Rectal smooth muscle tissue (tissue), 1 donor: ENCODE measurements at regions not wholly inside any gene's neighbourhood (a gene's known extent, or its start where the extent isn't known, plus 50 kb on each side); places are given as distances from the start of the nearest gene placed in this dataset.
"Not testable (repeated sequence)": the region's sequence is repeated elsewhere in the genome, so short reads cannot be mapped to it uniquely, and the experiment has no call there.

Source experiments
- H3K27ac ChIP-seq: one replicate; pipeline ENCODE4 v1.7.0; 2013; ENCODE audit warnings: low read depth, low read length, inconsistent platforms
- H3K27me3 ChIP-seq: one replicate; pipeline ENCODE4 v1.7.0; 2013; ENCODE audit warnings: low read length; ENCODE audit not compliant: control insufficient read depth, insufficient read depth
- H3K36me3 ChIP-seq: one replicate; pipeline ENCODE4 v1.7.0; 2013; ENCODE audit warnings: low read length; ENCODE audit not compliant: control insufficient read depth, insufficient read depth
- H3K4me1 ChIP-seq: one replicate; pipeline ENCODE4 v1.7.0; 2013; ENCODE audit warnings: low read length; ENCODE audit not compliant: control insufficient read depth, insufficient read depth
- H3K4me3 ChIP-seq: one replicate; pipeline ENCODE4 v1.7.0; 2013; ENCODE audit warnings: low read length
- H3K9ac ChIP-seq: one replicate; pipeline ENCODE4 v1.7.0; 2013; ENCODE audit warnings: low read length

- Histone ChIP-seq H3K4me3 (no peak overlapping the region), H3K9ac (no peak overlapping the region), H3K4me1 (no peaks in the 10 kb centered on the region), H3K27me3 (no peaks in the 10 kb centered on the region), H3K36me3 (no peaks in the 10 kb centered on the region), H3K27ac (no peak overlapping the region)
Observed at GRCh38 chr7:68821846-68822245, 776.4 kb upstream of the AUTS2 start.

- Histone ChIP-seq H3K4me3 (no peak overlapping the region), H3K4me1 (no peaks in the 10 kb centered on the region), H3K36me3 (no peaks in the 10 kb centered on the region), H3K27ac (no peak overlapping the region), H3K27me3 (no peaks in the 10 kb centered on the region), H3K9ac (no peak overlapping the region)
Observed at GRCh38 chr7:68823996-68824780, 774.1 kb upstream of the AUTS2 start.

GRCh38 chr7:68828575-68828974 lies 769.7 kb upstream of the AUTS2 start:
- H3K4me1 ChIP-seq: no peaks in the 10 kb centered on the region
- H3K27me3 ChIP-seq: no peaks in the 10 kb centered on the region
- H3K9ac ChIP-seq: no peak overlapping the region
- no peak overlapping the region for H3K27ac ChIP-seq
- no peak overlapping the region for H3K4me3 ChIP-seq
- no peaks in the 10 kb centered on the region for H3K36me3 ChIP-seq

- Histone ChIP-seq H3K36me3 (no peaks in the 10 kb centered on the region), H3K27me3 (no peaks in the 10 kb centered on the region)
Observed at GRCh38 chr7:68833422-68833821, 764.9 kb upstream of the AUTS2 start.

GRCh38 chr7:68839014-68839413 lies 759.3 kb upstream of the AUTS2 start:
- Histone ChIP-seq H3K4me1 (peaks cover 7% of the 10 kb centered on the region), H3K27ac (no peak overlapping the region), H3K36me3 (no peaks in the 10 kb centered on the region), H3K27me3 (no peaks in the 10 kb centered on the region), H3K4me3 (no peak overlapping the region), H3K9ac (no peak overlapping the region)

More at GRCh38 chr7:68833422-68833821, 764.9 kb upstream of the AUTS2 start:
- H3K9ac ChIP-seq: no peak overlapping the region
- H3K27ac ChIP-seq: no peak overlapping the region
- no peaks in the 10 kb centered on the region for H3K4me1 ChIP-seq
- no peak overlapping the region for H3K4me3 ChIP-seq

GRCh38 chr7:68840991-68841390 lies 757.3 kb upstream of the AUTS2 start:
- Histone ChIP-seq H3K4me1 (peaks cover 7% of the 10 kb centered on the region), H3K27me3 (no peaks in the 10 kb centered on the region), H3K4me3 (no peak overlapping the region), H3K9ac (no peak overlapping the region), H3K27ac (no peak overlapping the region), H3K36me3 (no peaks in the 10 kb centered on the region)

GRCh38 chr7:68843985-68844384 lies 754.3 kb upstream of the AUTS2 start:
- not testable (repeated sequence) for H3K27me3 ChIP-seq, H3K9ac ChIP-seq, H3K27ac ChIP-seq, H3K4me3 ChIP-seq, H3K4me1 ChIP-seq, H3K36me3 ChIP-seq

- Histone ChIP-seq H3K4me3 (no peak overlapping the region), H3K36me3 (no peaks in the 10 kb centered on the region), H3K9ac (no peak overlapping the region), H3K27ac (no peak overlapping the region), H3K27me3 (no peaks in the 10 kb centered on the region), H3K4me1 (no peaks in the 10 kb centered on the region)
Observed at GRCh38 chr7:68846811-68847325, 751.4 kb upstream of the AUTS2 start.

GRCh38 chr7:68853254-68853653 lies 745.0 kb upstream of the AUTS2 start:
- Histone ChIP-seq H3K4me3 (no peak overlapping the region), H3K9ac (no peak overlapping the region), H3K27me3 (no peaks in the 10 kb centered on the region), H3K27ac (no peak overlapping the region), H3K36me3 (no peaks in the 10 kb centered on the region), H3K4me1 (no peaks in the 10 kb centered on the region)

GRCh38 chr7:68857571-68857970 lies 740.7 kb upstream of the AUTS2 start:
- Histone ChIP-seq H3K27ac (no peak overlapping the region), H3K36me3 (no peaks in the 10 kb centered on the region), H3K4me1 (no peaks in the 10 kb centered on the region), H3K27me3 (no peaks in the 10 kb centered on the region), H3K9ac (no peak overlapping the region), H3K4me3 (no peak overlapping the region)

GRCh38 chr7:68858497-68858896 lies 739.8 kb upstream of the AUTS2 start:
- Histone ChIP-seq H3K27me3 (no peaks in the 10 kb centered on the region), H3K4me3 (no peak overlapping the region), H3K27ac (no peak overlapping the region), H3K36me3 (no peaks in the 10 kb centered on the region), H3K9ac (no peak overlapping the region), H3K4me1 (no peaks in the 10 kb centered on the region)

GRCh38 chr7:68861171-68861570 lies 737.1 kb upstream of the AUTS2 start:
- H3K36me3 ChIP-seq: no peaks in the 10 kb centered on the region
- H3K9ac ChIP-seq: no peak overlapping the region
- no peak overlapping the region for H3K27ac ChIP-seq
- no peak overlapping the region for H3K4me3 ChIP-seq
- no peaks in the 10 kb centered on the region for H3K27me3 ChIP-seq
- H3K4me1 ChIP-seq: no peaks in the 10 kb centered on the region

GRCh38 chr7:68862261-68862660 lies 736.0 kb upstream of the AUTS2 start:
- Histone ChIP-seq H3K9ac (no peak overlapping the region), H3K4me3 (no peak overlapping the region), H3K4me1 (no peaks in the 10 kb centered on the region), H3K27ac (no peak overlapping the region), H3K27me3 (no peaks in the 10 kb centered on the region), H3K36me3 (no peaks in the 10 kb centered on the region)
